Adrenal gland (tissue), 5 donors: ENCODE measurements at regions not wholly inside any gene's neighbourhood (a gene's known extent, or its start where the extent isn't known, plus 50 kb on each side); places are given as distances from the start of the nearest gene placed in this dataset.

Experiments used
- POLR2A ChIP-seq, 2 donors: fragments of 450-650 bp; IDR thresholded peaks; one replicate each; pipeline ENCODE4 v1.6.1; 2017; ENCODE audit warnings: antibody characterized with exemption in 2 of 2, mild to moderate bottlenecking in 2 of 2, moderate library complexity in 1 of 2
- TF ChIP-seq, protein P1 (sequence below), 6 experiments: fragments of 450-650 bp in 4 of 6; fragments of 200-600 bp in 2 of 6; sonication (generic) in 1 of 6; IDR thresholded peaks; 1 replicate in 5 of 6; 2 replicates in 1 of 6; pipeline versions ENCODE4 v1.5.1 to v1.8.0; 2016 to 2021; ENCODE audit warnings: antibody characterized with exemption in 6 of 6, mild to moderate bottlenecking in 2 of 6, moderate library complexity in 1 of 6
- donor health status: DM: no; HTN: no; CAD: no.

DNA sequence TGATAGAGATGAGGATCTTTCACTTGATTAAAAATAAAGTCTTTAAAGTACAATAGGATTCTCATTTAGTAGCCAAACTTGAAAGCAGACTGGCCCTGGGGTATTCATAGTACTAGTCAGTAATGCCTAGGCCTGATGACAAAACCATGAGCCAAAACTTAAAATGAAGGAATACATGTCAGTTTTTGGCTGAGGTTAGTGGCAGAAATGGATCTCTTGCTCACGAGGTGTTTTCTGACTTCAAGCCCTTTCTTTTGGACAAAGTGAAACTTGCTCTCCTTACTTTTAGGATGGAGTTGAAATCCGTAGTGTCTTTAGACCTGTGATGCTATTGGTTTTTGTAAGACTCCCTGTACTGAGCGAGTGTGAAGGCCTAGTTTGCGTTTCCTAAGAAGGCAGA, 157.7 kb downstream of the CCNG2 start:
- no peak for TF ChIP-seq POLR2A (IDR thresholded peaks at IDR 0.05)
- TF ChIP-seq, protein P1, sequence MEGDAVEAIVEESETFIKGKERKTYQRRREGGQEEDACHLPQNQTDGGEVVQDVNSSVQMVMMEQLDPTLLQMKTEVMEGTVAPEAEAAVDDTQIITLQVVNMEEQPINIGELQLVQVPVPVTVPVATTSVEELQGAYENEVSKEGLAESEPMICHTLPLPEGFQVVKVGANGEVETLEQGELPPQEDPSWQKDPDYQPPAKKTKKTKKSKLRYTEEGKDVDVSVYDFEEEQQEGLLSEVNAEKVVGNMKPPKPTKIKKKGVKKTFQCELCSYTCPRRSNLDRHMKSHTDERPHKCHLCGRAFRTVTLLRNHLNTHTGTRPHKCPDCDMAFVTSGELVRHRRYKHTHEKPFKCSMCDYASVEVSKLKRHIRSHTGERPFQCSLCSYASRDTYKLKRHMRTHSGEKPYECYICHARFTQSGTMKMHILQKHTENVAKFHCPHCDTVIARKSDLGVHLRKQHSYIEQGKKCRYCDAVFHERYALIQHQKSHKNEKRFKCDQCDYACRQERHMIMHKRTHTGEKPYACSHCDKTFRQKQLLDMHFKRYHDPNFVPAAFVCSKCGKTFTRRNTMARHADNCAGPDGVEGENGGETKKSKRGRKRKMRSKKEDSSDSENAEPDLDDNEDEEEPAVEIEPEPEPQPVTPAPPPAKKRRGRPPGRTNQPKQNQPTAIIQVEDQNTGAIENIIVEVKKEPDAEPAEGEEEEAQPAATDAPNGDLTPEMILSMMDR (IDR thresholded peaks at IDR 0.05) = no peak
